OCI-LY3 (cell line): ENCODE measurements at regions not wholly inside any gene's neighbourhood (a gene's known extent, or its start where the extent isn't known, plus 50 kb on each side); places are given as distances from the start of the nearest gene placed in this dataset.

Experiments
- CTCF ChIP-seq: fragments of 200-600, 300-600 bp; sonication (generic); IDR thresholded peaks from 2 replicates; pipeline ENCODE4 v1.5.1; 2014; ENCODE audit warnings: antibody characterized with exemption, low read length, low read depth
- EZH2phosphoT487 ChIP-seq: fragments of 200-600 bp; shearing (Covaris generic); IDR thresholded peaks from 2 replicates; pipeline ENCODE4 v1.6.1; 2018; ENCODE audit warnings: antibody characterized with exemption, mixed run types, low read depth

- TF ChIP-seq CTCF (no peak; the same call in 1 of the 2 replicates), EZH2phosphoT487 (no peak)
Observed at GRCh38 chr13:73913751-73914518, 220.3 kb downstream of the KLF12 start.
